ENCODE measurements at regions not wholly inside any gene's neighbourhood (a gene's known extent, or its start where the extent isn't known, plus 50 kb on each side); places are given as distances from the start of the nearest gene placed in this dataset.

GRCh38 chr15:62626903-62627302 is 415.6 kb upstream of the TPM1 start:
- Histone ChIP-seq H2AFZ (ENCODE audit: low read depth, low read length) (no peak overlapping the region), H4K20me1 (ENCODE audit: insufficient read depth, low read length) (no peaks in the 10 kb centered on the region), H3K9ac (ENCODE audit: low read length) (no peak overlapping the region), H3K79me2 (ENCODE audit: low read length) (no peaks in the 10 kb centered on the region), H3K4me3 (ENCODE audit: low read length) (no peak overlapping the region), H3K4me2 (ENCODE audit: low read length) (no peak overlapping the region), H3K27me3 (ENCODE audit: low read depth, low read length) (no peaks in the 10 kb centered on the region), H3K4me1 (ENCODE audit: low read length) (no peaks in the 10 kb centered on the region), H3K9me3 (ENCODE audit: insufficient read depth, low read length) (no peaks in the 10 kb centered on the region), H3K36me3 (replicated peaks; ENCODE audit: low read depth, low read length) (no peaks in the 10 kb centered on the region), H3K27ac (ENCODE audit: low read length) (no peak overlapping the region)
- TF ChIP-seq CTCF (IDR thresholded peaks at IDR 0.05; ENCODE audit: low read depth, low read length) (no peak), EZH2phosphoT487 (IDR thresholded peaks at IDR 0.05; ENCODE audit: low read depth) (no peak)

- TF ChIP-seq CTCF (IDR thresholded peaks at IDR 0.05; ENCODE audit: low read depth, low read length) (no peak), EZH2phosphoT487 (IDR thresholded peaks at IDR 0.05; ENCODE audit: low read depth) (no peak)
- H3K9me3 ChIP-seq (ENCODE audit: insufficient read depth, low read length) = no peaks in the 10 kb centered on the region
- H2AFZ ChIP-seq (ENCODE audit: low read depth, low read length) = no peak overlapping the region
- no peak overlapping the region for H3K4me2 ChIP-seq (ENCODE audit: low read length)
- H3K9ac ChIP-seq (ENCODE audit: low read length) = no peak overlapping the region
- H3K4me3 ChIP-seq (ENCODE audit: low read length) = no peak overlapping the region
- no peak overlapping the region for H3K27ac ChIP-seq (ENCODE audit: low read length)
- H3K36me3 ChIP-seq (replicated peaks; ENCODE audit: low read depth, low read length) = no peaks in the 10 kb centered on the region
- no peaks in the 10 kb centered on the region for H3K27me3 ChIP-seq (ENCODE audit: low read depth, low read length)
- no peaks in the 10 kb centered on the region for H4K20me1 ChIP-seq (ENCODE audit: insufficient read depth, low read length)
- H3K4me1 ChIP-seq (ENCODE audit: low read length) = peaks cover 2% of the 10 kb centered on the region
- H3K79me2 ChIP-seq (ENCODE audit: low read length) = no peaks in the 10 kb centered on the region
Measured at GRCh38 chr15:62631076-62631724, 411.3 kb upstream of the TPM1 start.

GRCh38 chr15:62636823-62637573 is 405.5 kb upstream of the TPM1 start:
- no peaks in the 10 kb centered on the region for H4K20me1 ChIP-seq (ENCODE audit: insufficient read depth, low read length)
- TF ChIP-seq EZH2phosphoT487 (IDR thresholded peaks at IDR 0.05; ENCODE audit: low read depth) (no peak), CTCF (IDR thresholded peaks at IDR 0.05; ENCODE audit: low read depth, low read length) (no peak)
- no peaks in the 10 kb centered on the region for H3K79me2 ChIP-seq (ENCODE audit: low read length)

GRCh38 chr15:62637574-62637897 is 405.0 kb upstream of the TPM1 start:
- H3K27me3 ChIP-seq (ENCODE audit: low read depth, low read length) = no peaks in the 10 kb centered on the region
- H3K36me3 ChIP-seq (replicated peaks; ENCODE audit: low read depth, low read length) = no peaks in the 10 kb centered on the region
- peaks cover 12% of the 10 kb centered on the region for H3K4me1 ChIP-seq (ENCODE audit: low read length)
- H4K20me1 ChIP-seq (ENCODE audit: insufficient read depth, low read length) = no peaks in the 10 kb centered on the region
- no peak overlapping the region for H2AFZ ChIP-seq (ENCODE audit: low read depth, low read length)
- no peak overlapping the region for H3K9ac ChIP-seq (ENCODE audit: low read length)
- no peak overlapping the region for H3K4me3 ChIP-seq (ENCODE audit: low read length)
- no peak overlapping the region for H3K27ac ChIP-seq (ENCODE audit: low read length)
- no peak overlapping the region for H3K4me2 ChIP-seq (ENCODE audit: low read length)
- no peaks in the 10 kb centered on the region for H3K79me2 ChIP-seq (ENCODE audit: low read length)
- no peak for TF ChIP-seq CTCF (IDR thresholded peaks at IDR 0.05; ENCODE audit: low read depth, low read length)
- no peak for TF ChIP-seq EZH2phosphoT487 (IDR thresholded peaks at IDR 0.05; ENCODE audit: low read depth)
- H3K9me3 ChIP-seq (ENCODE audit: insufficient read depth, low read length) = no peaks in the 10 kb centered on the region

More at GRCh38 chr15:62636823-62637573, 405.5 kb upstream of the TPM1 start:
- Histone ChIP-seq H3K4me2 (ENCODE audit: low read length) (peak overlapping the region; percentile 38), H3K27ac (ENCODE audit: low read length) (no peak overlapping the region), H3K36me3 (replicated peaks; ENCODE audit: low read depth, low read length) (no peaks in the 10 kb centered on the region), H3K9ac (ENCODE audit: low read length) (no peak overlapping the region), H2AFZ (ENCODE audit: low read depth, low read length) (no peak overlapping the region), H3K9me3 (ENCODE audit: insufficient read depth, low read length) (no peaks in the 10 kb centered on the region), H3K4me3 (ENCODE audit: low read length) (no peak overlapping the region), H3K27me3 (ENCODE audit: low read depth, low read length) (no peaks in the 10 kb centered on the region), H3K4me1 (ENCODE audit: low read length) (peaks cover 12% of the 10 kb centered on the region)

Data from OCI-LY3 (cell line).